ENCODE measurements at regions not wholly inside any gene's neighbourhood (a gene's known extent, or its start where the extent isn't known, plus 50 kb on each side); places are given as distances from the start of the nearest gene placed in this dataset.

GRCh38 chr6:120913486-120913885 is 420.8 kb downstream of the TBC1D32 start:
- no peaks in the 10 kb centered on the region for H3K36me3 ChIP-seq (ENCODE audit: control insufficient read depth, insufficient read depth, low read length)
- no peaks in the 10 kb centered on the region for H4K20me1 ChIP-seq (replicated peaks; ENCODE audit: control insufficient read depth, insufficient read depth, low read length)
- H3K4me2 ChIP-seq (ENCODE audit: insufficient read depth, low read length), result no peak overlapping the region
- ChIA-PET CTCF (ENCODE audit: low intra/inter-chr PET ratio) (no interaction called here), POLR2A (no interaction called here)
- in situ Hi-C loops (cut with MboI), result no loop called here
- BruUV-seq (replicated peaks), result no TSS peak
- no peaks in the 10 kb centered on the region for H3K9me3 ChIP-seq (replicated peaks; ENCODE audit: control insufficient read depth, insufficient read depth, low read depth, low read length)
- ATAC-seq (no peak), DNase-seq (ENCODE audit: extremely low read depth in 1 of 4, low spot score in 3 of 4) (no peak), FAIRE-seq (no peak)
- no peaks in the 10 kb centered on the region for H3K27me3 ChIP-seq (ENCODE audit: control insufficient read depth in 2 of 2, insufficient read depth in 2 of 2, low read length in 2 of 2)
- H2AFZ ChIP-seq (ENCODE audit: low read depth, low read length), result no peak overlapping the region
- intact Hi-C loops (cut with micrococcal nuclease), result no loop called here
- H3K79me2 ChIP-seq (ENCODE audit: control insufficient read depth, insufficient read depth, low read length), result no peaks in the 10 kb centered on the region
- H3K4me3 ChIP-seq, result no peak overlapping the region
- no peaks in the 10 kb centered on the region for H3K4me1 ChIP-seq (replicated peaks in 1 of 2; ENCODE audit: control insufficient read depth in 2 of 2, insufficient read depth in 2 of 2, low read length in 2 of 2)
- H3K9me1 ChIP-seq (ENCODE audit: control insufficient read depth, insufficient read depth, low read length), result no peaks in the 10 kb centered on the region
- no peak overlapping the region for H3K27ac ChIP-seq (ENCODE audit: extremely low read depth, low read depth, low read length)
- WGBS (ENCODE audit: insufficient coverage, low coverage, missing lambda C conversion rate), result 0% methylated on average over 1 of the region's 1 CpG
- TF ChIP-seq ZNF436 (CRISPR knock-in tag; IDR thresholded peaks at IDR 0.05), result no peak
- no peak for TF ChIP-seq ZNF707 (CRISPR knock-in tag; conservative IDR thresholded peaks at IDR 0.05)
- no peak for TF ChIP-seq FOXO4 (CRISPR knock-in tag; IDR thresholded peaks at IDR 0.05)
- peak; percentile 57 for TF ChIP-seq RFX1 (IDR thresholded peaks at IDR 0.05)
- no peak for TF ChIP-seq MCM7 (IDR thresholded peaks at IDR 0.05)
- no peak overlapping the region for H3K9ac ChIP-seq (ENCODE audit: insufficient read depth in 1 of 2, low read depth in 2 of 2, low read length in 2 of 2)

- Histone ChIP-seq H3K4me3 (no peak overlapping the region), H2AFZ (ENCODE audit: low read depth, low read length) (no peak overlapping the region), H3K79me2 (ENCODE audit: control insufficient read depth, insufficient read depth, low read length) (no peaks in the 10 kb centered on the region), H3K36me3 (ENCODE audit: control insufficient read depth, insufficient read depth, low read length) (no peaks in the 10 kb centered on the region), H4K20me1 (replicated peaks; ENCODE audit: control insufficient read depth, insufficient read depth, low read length) (no peaks in the 10 kb centered on the region), H3K4me1 (replicated peaks in 1 of 2; ENCODE audit: control insufficient read depth in 2 of 2, insufficient read depth in 2 of 2, low read length in 2 of 2) (no peaks in the 10 kb centered on the region), H3K9me1 (ENCODE audit: control insufficient read depth, insufficient read depth, low read length) (no peaks in the 10 kb centered on the region), H3K9ac (ENCODE audit: insufficient read depth in 1 of 2, low read depth in 2 of 2, low read length in 2 of 2) (no peak overlapping the region), H3K9me3 (replicated peaks; ENCODE audit: control insufficient read depth, insufficient read depth, low read depth, low read length) (no peaks in the 10 kb centered on the region), H3K27ac (ENCODE audit: extremely low read depth, low read depth, low read length) (no peak overlapping the region), H3K4me2 (ENCODE audit: insufficient read depth, low read length) (no peak overlapping the region), H3K27me3 (ENCODE audit: control insufficient read depth in 2 of 2, insufficient read depth in 2 of 2, low read length in 2 of 2) (no peaks in the 10 kb centered on the region)
- intact Hi-C loops (cut with micrococcal nuclease) (no loop called here), in situ Hi-C loops (cut with MboI) (no loop called here)
- no peak for FAIRE-seq
- ATAC-seq, result no peak
- BruUV-seq (replicated peaks), result no TSS peak
- ChIA-PET CTCF (ENCODE audit: low intra/inter-chr PET ratio) (no interaction called here), POLR2A (no interaction called here)
- 3% methylated on average over 5 of the region's 5 CpGs for WGBS (ENCODE audit: insufficient coverage, low coverage, missing lambda C conversion rate)
- DNase-seq (ENCODE audit: extremely low read depth in 1 of 4, low spot score in 3 of 4), result no peak
- no peak for TF ChIP-seq ZNF583 (CRISPR knock-in tag; IDR thresholded peaks at IDR 0.05)
- no peak for TF ChIP-seq POU5F1 (IDR thresholded peaks at IDR 0.05; ENCODE audit: borderline replicate concordance, low read depth, low read length, partially characterized antibody)
- no peak for TF ChIP-seq ZNF407 (IDR thresholded peaks at IDR 0.05; ENCODE audit: low read depth)
- no peak for TF ChIP-seq ZBTB8A (IDR thresholded peaks at IDR 0.05; ENCODE audit: partially characterized antibody)
Observed at GRCh38 chr6:120908767-120909166, 425.5 kb downstream of the TBC1D32 start.
